GM23338 (cell line): ENCODE measurements at regions not wholly inside any gene's neighbourhood (a gene's known extent, or its start where the extent isn't known, plus 50 kb on each side); places are given as distances from the start of the nearest gene placed in this dataset.

Experiments
- ATAC-seq: fragments of 200-7000 bp; cut with Tn5 transposase; 3 replicates; pipeline ENCODE4 v1.9.1; 2020
- DNase-seq: peaks from one replicate; pipeline ENCODE4 v3.0.0-alpha.2; 2015; ENCODE audit warnings: low spot score
- H2AFZ ChIP-seq: fragments of 200-600 bp; sonication (generic); 2 replicates; pipeline ENCODE4 v1.8.0; 2016; ENCODE audit warnings: antibody characterized with exemption, mild to moderate bottlenecking, moderate library complexity
- H3F3A ChIP-seq: fragments of 200-600 bp; sonication (generic); replicated peaks from 2 replicates; pipeline ENCODE4 v1.8.0; 2017; ENCODE audit warnings: antibody characterized with exemption, mixed run types, low read depth
- H3K27ac ChIP-seq: fragments of 200-600 bp; sonication (generic); 2 replicates; pipeline ENCODE4 v1.6.1; 2016; ENCODE audit warnings: low read depth
- H3K27me3 ChIP-seq: fragments of 200-600 bp; sonication (generic); 2 replicates; pipeline ENCODE4 v1.8.0; 2016; ENCODE audit warnings: mild to moderate bottlenecking, mixed run types, moderate library complexity; ENCODE audit not compliant: insufficient read depth
- H3K36me3 ChIP-seq: fragments of 200-600 bp; sonication (generic); 2 replicates; pipeline ENCODE4 v1.8.0; 2016; ENCODE audit warnings: mild to moderate bottlenecking; ENCODE audit not compliant: insufficient read depth
- H3K4me1 ChIP-seq: fragments of 200-600 bp; sonication (generic); 2 replicates; pipeline ENCODE4 v1.8.0; 2016; ENCODE audit warnings: mild to moderate bottlenecking, moderate library complexity; ENCODE audit not compliant: insufficient read depth
- H3K4me2 ChIP-seq: fragments of 200-600 bp; sonication (generic); 2 replicates; pipeline ENCODE4 v1.7.1; 2017; ENCODE audit warnings: mixed run types
- H3K4me3 ChIP-seq: fragments of 200-600 bp; sonication (generic); 2 replicates; pipeline ENCODE4 v1.6.1; 2016; ENCODE audit warnings: mixed run types
- H3K79me2 ChIP-seq: fragments of 200-600 bp; sonication (generic); replicated peaks from 2 replicates; pipeline ENCODE4 v1.8.0; 2017; ENCODE audit warnings: mild to moderate bottlenecking; ENCODE audit not compliant: insufficient read depth
- H3K9me2 ChIP-seq: fragments of 200-600 bp; sonication (generic); 2 replicates; pipeline ENCODE4 v1.8.0; 2017; ENCODE audit not compliant: insufficient read depth
- H4K20me1 ChIP-seq: fragments of 200-600 bp; sonication (generic); replicated peaks from 2 replicates; pipeline ENCODE4 v1.8.0; 2017; ENCODE audit warnings: mild to moderate bottlenecking; ENCODE audit not compliant: insufficient read depth
- H3K27ac Mint-ChIP-seq: 2 replicates; pipeline ENCODE4 v1.8.0; 2020; ENCODE audit warnings: inconsistent platforms, mild to moderate bottlenecking, moderate library complexity, mixed read lengths
- H3K27me3 Mint-ChIP-seq: 3 replicates; pipeline ENCODE4 v1.8.0; 2022; ENCODE audit warnings: low read depth, mild to moderate bottlenecking, moderate library complexity, mixed read lengths, inconsistent platforms; ENCODE audit not compliant: insufficient read depth, poor library complexity
- H3K36me3 Mint-ChIP-seq: 3 replicates; pipeline ENCODE4 v1.8.0; 2021; ENCODE audit warnings: low read depth, mild to moderate bottlenecking, inconsistent platforms, moderate library complexity, mixed read lengths
- H3K4me1 Mint-ChIP-seq: 3 replicates; pipeline ENCODE4 v1.8.0; 2020; ENCODE audit warnings: mild to moderate bottlenecking, inconsistent platforms, mixed read lengths
- H3K4me3 Mint-ChIP-seq: 3 replicates; pipeline ENCODE4 v1.8.0; 2021; ENCODE audit warnings: moderate library complexity, mild to moderate bottlenecking, inconsistent platforms, mixed read lengths
- H3K9me3 Mint-ChIP-seq: 3 replicates; pipeline ENCODE4 v1.8.0; 2020; ENCODE audit warnings: moderate library complexity, mild to moderate bottlenecking, inconsistent platforms, mixed read lengths
- CTCF ChIP-seq, 2 experiments: fragments of 200-600 bp in 1 of 2; sonication (generic) in 1 of 2; conservative IDR thresholded peaks; 2 replicates each; pipeline versions ENCODE4 v1.5.1 to v1.6.1; 2016 to 2017; ENCODE audit warnings: antibody characterized with exemption in 2 of 2, low read depth in 2 of 2, mild to moderate bottlenecking in 2 of 2, moderate library complexity in 1 of 2
- ETS1 ChIP-seq: IDR thresholded peaks from 2 replicates; pipeline ENCODE4 v1.6.1; 2016; ENCODE audit warnings: antibody characterized with exemption
- EZH2 ChIP-seq: fragments of 200-600 bp; sonication (generic); IDR thresholded peaks from one replicate; pipeline ENCODE4 v1.8.0; 2017; ENCODE audit warnings: antibody characterized with exemption, mild to moderate bottlenecking, low read depth; ENCODE audit not compliant: unreplicated experiment
- EZH2phosphoT487 ChIP-seq: fragments of 200-600 bp; sonication (generic); IDR thresholded peaks from one replicate; pipeline ENCODE4 v1.8.1; 2018; ENCODE audit warnings: antibody characterized with exemption; ENCODE audit not compliant: unreplicated experiment
- JUNB ChIP-seq: IDR thresholded peaks from one replicate; pipeline ENCODE4 v1.6.1; 2016; ENCODE audit warnings: antibody characterized with exemption; ENCODE audit not compliant: unreplicated experiment
- NANOG ChIP-seq: IDR thresholded peaks from 2 replicates; pipeline ENCODE4 v1.6.1; 2016; ENCODE audit warnings: antibody characterized with exemption, borderline replicate concordance
- POLR2AphosphoS5 ChIP-seq: IDR thresholded peaks from 2 replicates; pipeline ENCODE4 v1.6.1; 2016; ENCODE audit warnings: antibody characterized with exemption, low read depth
- STAT1 ChIP-seq: IDR thresholded peaks from one replicate; pipeline ENCODE4 v1.6.1; 2016; ENCODE audit warnings: antibody characterized with exemption; ENCODE audit not compliant: unreplicated experiment
- ZNF114 ChIP-seq: fragments of 250-450 bp; sonication (Bioruptor Pico); IDR thresholded peaks from 2 replicates; pipeline ENCODE4 v1.5.0; 2020; ENCODE audit warnings: mild to moderate bottlenecking, moderate library complexity
- ZNF331 ChIP-seq: fragments of 250-450 bp; sonication (Bioruptor Pico); IDR thresholded peaks from 2 replicates; pipeline ENCODE4 v1.5.0; 2020; ENCODE audit warnings: low read depth, mild to moderate bottlenecking, moderate library complexity
- ZNF462 ChIP-seq: fragments of 250-450 bp; sonication (Bioruptor Pico); IDR thresholded peaks from 2 replicates; pipeline ENCODE4 v1.5.0; 2020; ENCODE audit warnings: mild to moderate bottlenecking, moderate library complexity

- peaks cover 20% of the 10 kb centered on the region for H3K9me3 Mint-ChIP-seq
- Histone ChIP-seq H3K4me3 (peak overlapping the region; percentile 25; the same call in 1 of the 2 replicates), H3K36me3 (no peaks in the 10 kb centered on the region), H3K4me2 (peak overlapping the region; percentile 61), H4K20me1 (no peaks in the 10 kb centered on the region), H2AFZ (no peak overlapping the region), H3F3A (no peaks in the 10 kb centered on the region), H3K27ac (no peak overlapping the region), H3K9me2 (no peaks in the 10 kb centered on the region), H3K79me2 (no peaks in the 10 kb centered on the region), H3K27me3 (peaks cover 40% of the 10 kb centered on the region), H3K4me1 (peaks cover 20% of the 10 kb centered on the region)
- peaks cover 28% of the 10 kb centered on the region for H3K4me1 Mint-ChIP-seq
- H3K4me3 Mint-ChIP-seq = no peak overlapping the region
- H3K27ac Mint-ChIP-seq = no peak overlapping the region
- DNase-seq (no peak), ATAC-seq (no peak)
- H3K27me3 Mint-ChIP-seq = peaks cover 13% of the 10 kb centered on the region
- TF ChIP-seq ETS1 (no peak), ZNF331 (no peak)
- H3K36me3 Mint-ChIP-seq = peaks cover 20% of the 10 kb centered on the region
These were observed 323.5 kb upstream of the SLC24A2 start for GRCh38 chr9:20112205-20112783.

- Histone ChIP-seq H3F3A (no peaks in the 10 kb centered on the region), H3K36me3 (no peaks in the 10 kb centered on the region), H3K9me2 (no peaks in the 10 kb centered on the region), H3K27me3 (peaks cover 40% of the 10 kb centered on the region), H2AFZ (no peak overlapping the region), H3K4me2 (peak overlapping the region; percentile 61), H3K4me1 (peaks cover 20% of the 10 kb centered on the region), H4K20me1 (no peaks in the 10 kb centered on the region), H3K4me3 (peak overlapping the region; percentile 25), H3K79me2 (no peaks in the 10 kb centered on the region), H3K27ac (no peak overlapping the region)
- Mint-ChIP-seq H3K9me3 (peaks cover 20% of the 10 kb centered on the region), H3K4me3 (no peak overlapping the region), H3K36me3 (peaks cover 20% of the 10 kb centered on the region), H3K27me3 (peaks cover 13% of the 10 kb centered on the region), H3K27ac (no peak overlapping the region), H3K4me1 (peaks cover 28% of the 10 kb centered on the region)
- DNase-seq = peak; percentile 57
- peak; percentile 97 for ATAC-seq
- TF ChIP-seq EZH2 (no peak), POLR2AphosphoS5 (no peak; the same call in 1 of the 2 replicates), ETS1 (no peak), EZH2phosphoT487 (no peak), STAT1 (no peak), CTCF (conservative IDR thresholded peaks at IDR 0.05; ENCODE audit: low read depth in 2 of 2) (no peak; a peak in 1 of 4 replicates), JUNB (no peak), ZNF331 (no peak), ZNF462 (peak; percentile 92), NANOG (peak; percentile 97), ZNF114 (CRISPR knock-in tag) (peak; percentile 92)
These were observed 322.5 kb upstream of the SLC24A2 start for GRCh38 chr9:20111173-20111843.
